IPS-20b (cell line): ENCODE measurements at regions not wholly inside any gene's neighbourhood (a gene's known extent, or its start where the extent isn't known, plus 50 kb on each side); places are given as distances from the start of the nearest gene placed in this dataset.
"Not testable (repeated sequence)": the region's sequence is repeated elsewhere in the genome, so short reads cannot be mapped to it uniquely, and the experiment has no call there.

Experiments
- H3K27ac ChIP-seq: one replicate; pipeline ENCODE4 v1.5.1; 2013; ENCODE audit warnings: low read length
- H3K27me3 ChIP-seq: 2 replicates; pipeline ENCODE4 v1.6.1; 2013; ENCODE audit warnings: mild to moderate bottlenecking, low read length, inconsistent platforms; ENCODE audit not compliant: insufficient read depth
- H3K36me3 ChIP-seq: 2 replicates; pipeline ENCODE4 v1.6.1; 2013; ENCODE audit warnings: low read depth, mild to moderate bottlenecking, inconsistent platforms, low read length, moderate library complexity; ENCODE audit not compliant: insufficient read depth
- H3K4me1 ChIP-seq: 2 replicates; pipeline ENCODE4 v1.6.1; 2013; ENCODE audit warnings: mild to moderate bottlenecking, control low read depth, inconsistent platforms, low read length, moderate library complexity; ENCODE audit not compliant: insufficient read depth
- H3K4me3 ChIP-seq: 2 replicates; pipeline ENCODE4 v1.5.1; 2013; ENCODE audit warnings: mild to moderate bottlenecking, low read length, inconsistent platforms
- H3K9ac ChIP-seq: 2 replicates; pipeline ENCODE4 v1.6.1; 2013; ENCODE audit warnings: low read depth, mild to moderate bottlenecking, inconsistent platforms, low read length, moderate library complexity
- H3K9me3 ChIP-seq: 2 replicates; pipeline ENCODE4 v1.6.1; 2013; ENCODE audit warnings: mild to moderate bottlenecking, low read depth, low read length, inconsistent platforms; ENCODE audit not compliant: insufficient read depth

DNA sequence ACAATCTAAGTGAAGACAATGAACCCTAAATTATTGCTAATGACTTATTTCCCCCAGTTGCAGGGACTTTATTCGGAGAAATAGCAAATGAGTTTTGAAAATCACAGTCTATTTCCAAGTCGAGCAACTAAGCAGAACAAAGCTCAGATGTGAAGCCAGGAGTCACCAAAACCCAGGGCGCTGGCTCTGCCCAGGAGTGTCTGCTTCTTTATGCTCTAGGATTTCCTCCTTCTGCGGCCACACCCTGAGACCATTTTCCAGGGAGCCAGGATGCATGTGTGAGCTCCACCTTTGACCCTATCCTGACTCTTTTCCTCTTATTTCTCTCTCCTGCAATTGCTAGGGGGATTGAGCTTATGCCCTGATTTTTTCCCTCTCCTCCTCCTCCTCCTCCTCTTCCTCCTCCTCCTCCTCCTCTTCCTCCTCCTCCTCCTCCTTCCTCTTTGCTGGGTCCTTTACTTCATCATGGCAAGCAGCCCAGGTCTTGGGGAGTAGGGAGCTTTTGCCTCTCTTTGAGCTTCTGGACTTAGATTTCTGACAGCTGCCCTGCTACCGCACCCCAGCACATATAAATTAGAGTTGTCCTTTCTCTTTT is 234.4 kb downstream of the ARL4A start:
- H3K9ac ChIP-seq: no peak overlapping the region
- H3K9me3 ChIP-seq: no peaks in the 10 kb centered on the region
- no peaks in the 10 kb centered on the region for H3K36me3 ChIP-seq
- no peaks in the 10 kb centered on the region for H3K27me3 ChIP-seq
- no peak overlapping the region for H3K27ac ChIP-seq
- no peak overlapping the region for H3K4me3 ChIP-seq
- no peaks in the 10 kb centered on the region for H3K4me1 ChIP-seq

DNA sequence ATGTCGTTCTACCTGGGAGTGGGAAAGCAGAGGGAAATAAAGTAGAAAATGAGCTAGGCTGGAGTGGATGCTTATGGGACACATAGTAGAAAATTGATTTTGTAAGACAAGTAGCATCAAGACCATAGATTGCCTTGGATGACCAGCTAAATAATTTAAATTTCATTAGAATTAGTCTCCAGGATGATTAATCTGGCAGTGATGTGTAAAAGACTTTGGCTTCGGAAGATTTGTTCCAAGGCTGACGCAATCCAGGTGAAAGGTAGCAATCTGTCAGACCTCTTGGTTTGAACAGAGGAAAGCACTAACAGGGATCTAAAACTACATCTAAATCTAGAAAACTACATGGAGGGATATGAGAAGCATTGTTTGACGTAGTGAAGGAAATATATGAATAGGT is 236.5 kb downstream of the ARL4A start:
- no peak overlapping the region for H3K4me3 ChIP-seq
- H3K27me3 ChIP-seq: no peaks in the 10 kb centered on the region
- no peak overlapping the region for H3K27ac ChIP-seq
- H3K9ac ChIP-seq: no peak overlapping the region
- H3K36me3 ChIP-seq: no peaks in the 10 kb centered on the region
- H3K9me3 ChIP-seq: no peaks in the 10 kb centered on the region
- no peaks in the 10 kb centered on the region for H3K4me1 ChIP-seq

DNA sequence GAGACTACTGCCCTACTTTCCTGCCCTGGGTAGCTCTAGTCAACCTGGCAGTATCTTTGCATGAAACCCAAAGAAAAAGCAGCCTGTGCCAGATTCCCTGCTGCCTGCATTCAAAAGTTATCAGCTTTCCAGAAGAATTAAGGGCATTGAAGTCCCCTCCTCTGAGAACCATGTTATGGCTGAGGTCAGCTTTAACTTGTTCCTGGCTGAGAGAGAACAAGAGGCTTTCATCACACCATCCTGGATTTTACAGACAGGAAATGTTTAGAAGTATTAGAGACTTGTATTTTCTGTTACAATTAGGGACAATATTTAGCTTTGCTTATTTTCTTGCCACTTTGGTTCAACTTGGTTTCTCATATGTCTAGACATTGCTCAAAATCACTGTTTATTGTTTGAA is 238.8 kb downstream of the ARL4A start:
- Histone ChIP-seq H3K27ac (no peak overlapping the region), H3K4me3 (no peak overlapping the region), H3K27me3 (no peaks in the 10 kb centered on the region), H3K9ac (no peak overlapping the region), H3K36me3 (no peaks in the 10 kb centered on the region), H3K4me1 (no peaks in the 10 kb centered on the region), H3K9me3 (no peaks in the 10 kb centered on the region)

DNA sequence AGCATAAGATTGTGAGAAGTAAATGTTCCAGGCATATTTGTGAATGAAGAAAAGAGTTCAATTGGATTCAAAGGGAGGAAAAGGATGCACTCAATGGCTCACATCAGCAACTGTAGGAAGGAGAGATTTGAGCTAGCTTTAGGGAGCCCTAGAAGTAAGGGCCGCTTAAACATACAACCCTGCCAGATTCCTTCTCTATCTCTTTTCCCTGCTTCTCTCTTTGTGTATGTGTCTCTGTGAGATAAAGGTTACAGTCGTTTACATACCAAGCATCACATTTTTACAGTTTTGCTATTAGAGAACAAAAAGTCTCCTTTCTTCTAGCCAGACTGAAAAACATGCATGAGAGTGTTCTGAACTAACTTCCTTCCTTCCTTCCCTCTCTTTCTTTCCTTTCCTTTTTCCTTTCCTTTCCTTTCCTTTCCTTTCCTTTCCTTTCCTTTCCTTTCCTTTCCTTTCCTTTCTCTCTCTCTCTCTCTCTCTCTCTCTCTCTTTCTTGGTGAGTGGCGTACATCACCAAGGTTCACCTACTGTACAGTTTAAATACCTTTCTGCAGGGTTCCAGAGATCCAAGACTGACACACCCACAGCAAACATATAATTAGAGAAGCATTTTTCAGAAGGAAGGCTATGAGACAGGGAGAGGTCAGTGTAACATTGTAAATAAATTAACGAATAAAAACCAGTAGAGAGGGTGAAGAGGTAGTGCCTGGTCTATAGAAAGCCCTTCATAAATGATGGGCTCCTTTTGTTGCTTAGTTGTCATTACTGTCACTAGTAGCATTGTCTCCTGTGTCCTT is 240.4 kb downstream of the ARL4A start:
- no peak overlapping the region for H3K9ac ChIP-seq
- no peak overlapping the region for H3K4me3 ChIP-seq
- H3K9me3 ChIP-seq: no peaks in the 10 kb centered on the region
- H3K27ac ChIP-seq: no peak overlapping the region
- no peaks in the 10 kb centered on the region for H3K4me1 ChIP-seq
- H3K36me3 ChIP-seq: no peaks in the 10 kb centered on the region
- H3K27me3 ChIP-seq: no peaks in the 10 kb centered on the region

DNA sequence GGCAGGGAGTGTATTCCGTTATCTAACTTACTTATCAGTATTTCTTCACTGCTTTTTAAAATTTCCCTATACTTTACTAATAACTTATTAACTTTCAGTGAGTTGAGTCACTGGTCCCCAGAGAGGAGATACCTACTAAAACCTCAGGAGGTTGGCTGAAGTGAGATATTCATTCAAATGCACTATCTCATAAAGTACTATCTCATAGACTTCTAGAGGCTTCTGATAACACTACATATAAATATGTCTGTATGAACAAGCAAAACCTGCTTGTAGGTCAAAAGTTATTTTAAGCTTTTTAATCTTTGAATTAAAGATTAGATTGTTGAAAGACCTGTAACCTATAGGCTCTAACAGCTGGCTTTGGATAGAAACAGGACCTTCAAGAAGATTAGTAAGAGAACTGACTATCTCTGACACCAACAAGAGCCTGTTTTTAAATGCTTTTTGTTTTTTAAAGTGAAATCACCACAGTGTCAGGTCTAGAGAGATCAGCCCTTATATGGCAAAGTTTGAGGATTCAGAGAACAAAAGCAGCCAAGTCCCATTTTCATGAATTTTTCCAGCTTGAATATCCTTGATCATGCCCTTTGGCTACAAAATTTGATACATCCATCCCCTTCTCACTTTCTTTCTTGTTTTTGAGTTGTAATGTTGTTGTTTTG is 242.2 kb downstream of the ARL4A start:
- Histone ChIP-seq H3K4me1 (no peaks in the 10 kb centered on the region), H3K9me3 (no peaks in the 10 kb centered on the region), H3K27ac (no peak overlapping the region), H3K9ac (no peak overlapping the region), H3K27me3 (no peaks in the 10 kb centered on the region), H3K36me3 (no peaks in the 10 kb centered on the region), H3K4me3 (no peak overlapping the region)

DNA sequence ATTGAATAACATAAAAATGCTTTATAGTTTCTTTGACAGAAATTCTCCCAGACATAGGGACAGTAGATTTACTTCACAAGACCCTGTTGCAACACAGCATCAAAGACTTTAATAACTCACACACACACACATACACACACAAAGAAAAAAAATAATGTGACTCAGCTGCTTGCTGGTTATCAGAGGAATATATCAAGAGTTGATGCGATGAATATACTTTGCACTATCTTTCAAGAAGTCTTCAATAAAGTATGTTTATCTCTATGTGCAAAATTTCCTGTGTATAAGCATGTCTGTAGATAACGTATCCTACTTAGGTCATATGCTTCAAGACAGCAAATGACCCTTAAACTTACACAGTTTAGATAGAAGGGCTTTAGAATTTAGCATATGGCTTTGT is 243.1 kb downstream of the ARL4A start:
- H3K27me3 ChIP-seq: no peaks in the 10 kb centered on the region
- no peaks in the 10 kb centered on the region for H3K4me1 ChIP-seq
- no peaks in the 10 kb centered on the region for H3K36me3 ChIP-seq
- H3K9me3 ChIP-seq: no peaks in the 10 kb centered on the region
- no peak overlapping the region for H3K9ac ChIP-seq
- no peak overlapping the region for H3K27ac ChIP-seq
- H3K4me3 ChIP-seq: no peak overlapping the region

DNA sequence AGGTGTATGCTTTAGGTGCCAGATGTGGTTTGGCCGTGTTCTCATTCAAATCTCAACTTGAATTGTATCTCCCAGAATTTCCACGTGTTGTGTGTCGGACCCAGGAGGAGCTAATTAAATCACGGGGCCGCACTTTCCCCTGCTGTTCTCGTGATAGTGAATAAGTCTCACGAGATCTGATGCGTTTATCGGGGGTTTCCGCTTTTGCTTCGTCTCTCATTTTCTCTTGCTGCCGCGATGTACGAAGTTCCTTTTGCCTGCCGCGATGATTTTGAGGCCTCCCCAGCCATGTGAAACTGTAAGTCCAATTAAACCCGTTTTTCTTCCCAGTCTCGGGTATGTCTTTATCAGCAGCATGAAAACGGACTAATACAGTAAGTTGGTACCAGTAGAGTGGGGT is 244.0 kb downstream of the ARL4A start:
- H3K27ac ChIP-seq, H3K9ac ChIP-seq: not testable (repeated sequence)

DNA sequence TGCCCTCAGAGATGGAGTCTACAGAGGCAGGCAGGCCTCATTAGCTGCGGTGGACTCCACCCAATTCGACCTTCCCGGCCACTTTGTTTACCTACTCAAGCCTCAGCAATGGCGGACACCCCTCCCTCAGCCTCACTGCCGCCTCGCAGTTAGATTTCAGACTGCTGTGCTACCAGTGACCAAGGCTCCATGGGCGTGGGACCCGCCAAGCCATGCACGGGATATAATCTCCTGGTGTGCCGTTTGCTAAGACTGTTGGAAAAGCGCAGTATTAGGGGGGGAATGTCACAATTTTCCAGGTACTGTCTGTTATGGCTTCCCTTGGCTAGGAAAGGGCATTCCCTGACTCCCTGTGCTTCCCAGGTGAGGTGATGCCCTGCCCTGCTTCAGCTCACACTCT is 252.3 kb downstream of the ARL4A start:
- H3K9ac ChIP-seq: no peak overlapping the region
- H3K27me3 ChIP-seq: no peaks in the 10 kb centered on the region
- peaks cover 13% of the 10 kb centered on the region for H3K4me1 ChIP-seq
- H3K27ac ChIP-seq: no peak overlapping the region
- peaks cover 18% of the 10 kb centered on the region for H3K9me3 ChIP-seq
- H3K4me3 ChIP-seq: no peak overlapping the region
- H3K36me3 ChIP-seq: 0 out of 2 replicates have a peak, but pooled peaks cover 4% of the 10 kb centered on the region

More for the DNA sequence above, 244.0 kb downstream of the ARL4A start:
- H3K36me3 ChIP-seq, H3K4me3 ChIP-seq, H3K4me1 ChIP-seq, H3K27me3 ChIP-seq, H3K9me3 ChIP-seq: not testable (repeated sequence)

DNA sequence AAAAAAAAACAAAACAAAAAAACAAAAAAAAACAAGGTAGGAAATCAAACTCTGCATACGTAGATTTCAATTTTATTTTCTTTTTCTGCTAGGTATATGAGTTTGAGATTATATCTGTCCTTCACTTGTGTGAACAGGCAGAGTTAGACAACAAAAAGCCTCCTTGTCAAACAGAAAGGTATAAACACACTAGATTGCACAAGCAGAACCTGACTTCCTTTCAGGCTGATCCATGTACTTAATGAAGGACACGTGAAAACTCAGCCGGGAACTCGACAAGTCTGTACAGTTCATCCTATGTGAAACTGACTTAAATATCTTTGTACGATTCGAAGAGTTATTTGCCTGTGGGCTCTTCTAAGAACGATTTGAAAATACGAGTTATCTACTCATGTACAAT is 254.1 kb downstream of the ARL4A start:
- H3K4me3 ChIP-seq: no peak overlapping the region
- H3K27ac ChIP-seq: no peak overlapping the region
- no peak overlapping the region for H3K9ac ChIP-seq
- 0 out of 2 replicates have a peak, but pooled peaks cover 4% of the 10 kb centered on the region for H3K36me3 ChIP-seq
- peaks cover 13% of the 10 kb centered on the region for H3K4me1 ChIP-seq
- H3K9me3 ChIP-seq: peaks cover 18% of the 10 kb centered on the region
- no peaks in the 10 kb centered on the region for H3K27me3 ChIP-seq

DNA sequence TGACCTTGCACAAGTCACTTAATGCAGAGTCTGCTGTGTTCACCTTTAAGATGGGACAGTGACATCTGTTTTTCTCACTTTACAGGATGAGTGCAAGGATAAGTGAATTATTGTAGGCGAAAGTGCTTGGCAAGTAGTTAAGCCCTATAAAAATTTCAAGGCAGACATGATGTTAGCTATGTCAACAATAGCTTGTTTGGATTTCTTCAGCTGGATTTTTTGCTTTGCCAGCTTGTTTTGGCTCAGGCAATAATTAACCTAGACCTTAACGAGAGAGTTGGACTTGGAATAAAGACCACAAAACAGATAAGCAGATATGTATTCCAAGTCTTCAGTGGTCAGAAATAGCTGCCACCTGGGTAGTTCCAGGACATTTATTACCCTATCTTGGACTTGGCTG is 255.2 kb downstream of the ARL4A start:
- no peak overlapping the region for H3K9ac ChIP-seq
- peaks cover 18% of the 10 kb centered on the region for H3K9me3 ChIP-seq
- H3K36me3 ChIP-seq: 0 out of 2 replicates have a peak, but pooled peaks cover 4% of the 10 kb centered on the region
- H3K27me3 ChIP-seq: no peaks in the 10 kb centered on the region
- no peak overlapping the region for H3K4me3 ChIP-seq
- H3K4me1 ChIP-seq: peaks cover 13% of the 10 kb centered on the region
- no peak overlapping the region for H3K27ac ChIP-seq

DNA sequence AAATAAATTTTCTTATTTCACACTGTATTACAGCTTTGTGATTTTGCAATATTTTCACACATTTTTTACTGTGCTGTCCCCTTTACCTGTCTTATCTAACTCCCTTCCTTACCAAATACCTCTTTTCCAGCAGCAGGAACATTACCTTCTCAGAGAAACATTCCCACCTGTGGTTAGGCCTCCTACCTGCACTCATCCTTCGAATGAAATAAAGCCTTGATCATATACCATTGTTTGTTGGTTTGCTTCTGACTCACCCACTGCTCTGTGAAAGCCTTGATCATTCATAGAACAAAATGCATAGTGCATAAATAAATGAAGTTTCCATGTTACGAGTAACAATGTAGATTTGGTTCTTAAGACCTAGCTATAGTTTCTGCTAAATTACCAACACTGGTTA is 256.3 kb downstream of the ARL4A start:
- peaks cover 16% of the 10 kb centered on the region for H3K4me1 ChIP-seq
- 0 out of 2 replicates have a peak, but pooled peaks cover 4% of the 10 kb centered on the region for H3K36me3 ChIP-seq
- peaks cover 18% of the 10 kb centered on the region for H3K9me3 ChIP-seq
- H3K27ac ChIP-seq: no peak overlapping the region
- no peaks in the 10 kb centered on the region for H3K27me3 ChIP-seq
- H3K4me3 ChIP-seq: no peak overlapping the region
- no peak overlapping the region for H3K9ac ChIP-seq

DNA sequence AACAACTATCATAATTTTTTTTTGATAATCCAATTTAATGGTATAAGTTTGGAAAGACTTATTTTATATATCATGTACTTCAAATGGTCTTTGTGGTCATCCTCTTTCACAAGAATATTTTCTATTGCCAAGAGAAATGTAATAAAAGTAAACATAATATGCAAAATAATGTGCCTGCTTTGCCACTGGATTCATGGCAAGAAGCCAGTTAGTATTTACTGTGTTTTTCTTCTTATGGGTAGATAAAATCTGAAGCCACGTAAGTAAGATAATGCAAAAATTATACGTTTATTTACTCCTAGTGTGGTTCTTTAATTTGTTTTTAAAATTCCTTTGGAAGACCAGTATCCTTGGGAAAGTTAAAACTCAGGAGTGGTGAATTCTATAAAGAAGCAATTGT is 258.5 kb downstream of the ARL4A start:
- no peak overlapping the region for H3K27ac ChIP-seq
- no peak overlapping the region for H3K4me3 ChIP-seq
- no peak overlapping the region for H3K9ac ChIP-seq
- peaks cover 27% of the 10 kb centered on the region for H3K4me1 ChIP-seq
- H3K27me3 ChIP-seq: no peaks in the 10 kb centered on the region
- H3K9me3 ChIP-seq: peaks cover 1% of the 10 kb centered on the region
- no peaks in the 10 kb centered on the region for H3K36me3 ChIP-seq
